Stomach (tissue), 8 donors: ENCODE measurements at regions not wholly inside any gene's neighbourhood (a gene's known extent, or its start where the extent isn't known, plus 50 kb on each side); places are given as distances from the start of the nearest gene placed in this dataset.
"Not testable (repeated sequence)": the region's sequence is repeated elsewhere in the genome, so short reads cannot be mapped to it uniquely, and the experiment has no call there.

Source experiments
- DNase-seq, 2 donors: peaks; one replicate each; pipeline versions ENCODE4 v3.0.0 to v3.0.0-alpha.2; 2013 to 2019
- H3K27ac ChIP-seq, 5 donors: fragments of 200-600 bp in 4 of 5; sonication (generic) in 4 of 5; one replicate each; pipeline ENCODE4 v1.5.1; 2013 to 2019; ENCODE audit warnings: mild to moderate bottlenecking in 1 of 5, moderate library complexity in 1 of 5
- H3K27me3 ChIP-seq, 3 donors: fragments of 200-600 bp; sonication (generic); one replicate each; pipeline ENCODE4 v1.5.1; 2017 to 2019; ENCODE audit warnings: mixed run types in 1 of 3
- H3K36me3 ChIP-seq, 4 donors: fragments of 200-600 bp; sonication (generic); 1 replicate in 3 of 4; 2 replicates in 1 of 4; pipeline ENCODE4 v1.5.1; 2016 to 2019
- H3K4me1 ChIP-seq, 4 donors: fragments of 200-600 bp; sonication (generic); one replicate each; pipeline ENCODE4 v1.5.1; 2016 to 2019
- H3K4me3 ChIP-seq, 4 donors: fragments of 200-600 bp; sonication (generic) in 3 of 4; one replicate each; pipeline ENCODE4 v1.5.1; 2016 to 2019; ENCODE audit warnings: mild to moderate bottlenecking in 1 of 4
- H3K9me3 ChIP-seq, 4 donors: fragments of 200-600 bp; sonication (generic); one replicate each; pipeline ENCODE4 v1.5.1; 2016 to 2019
- CTCF ChIP-seq, 7 experiments: fragments of 450-650 bp in 4 of 7; fragments of 200-600 bp in 3 of 7; sonication (generic) in 3 of 7; IDR thresholded peaks; one replicate each; pipeline ENCODE4 v1.5.1; 2016 to 2019; ENCODE audit warnings: antibody characterized with exemption in 7 of 7, control low read depth in 2 of 7, mild to moderate bottlenecking in 1 of 7
- EP300 ChIP-seq: sonication (generic); formaldehyde crosslinking; IDR thresholded peaks from one replicate; pipeline ENCODE4 v1.6.1; 2017; ENCODE audit warnings: antibody characterized with exemption
- POLR2A ChIP-seq, 4 donors: fragments of 450-650 bp; IDR thresholded peaks; one replicate each; pipeline ENCODE4 v1.6.1; 2016; ENCODE audit warnings: antibody characterized with exemption in 4 of 4, control low read depth in 2 of 4, mild to moderate bottlenecking in 1 of 4, moderate library complexity in 1 of 4
- POLR2AphosphoS5 ChIP-seq, 3 donors: sonication (generic); formaldehyde crosslinking; IDR thresholded peaks; one replicate each; pipeline ENCODE4 v1.6.1; 2016; ENCODE audit warnings: antibody characterized with exemption in 3 of 3
- WGBS, 5 donors: extraction: QIAGEN DNeasy Blood & Tissue Kit in 3 of 5; methylation state at CpG; one replicate each; pipeline versions ENCODE4 v1.1.5 to v1.1.7; 2013 to 2018; 5-methylcytosine and 5-hydroxymethylcytosine counted together
- intact Hi-C: fragments of 100-400 bp; cut with DNase I; formaldehyde crosslinking; loops from one replicate; pipeline ENCODE4 v1.15.1; 2023; ENCODE audit warnings: low total_unique reads
- donor health status: healthy with polysubstance abuse.
- donor health status: Bipolar disorder and iron deficiency.
- donor health status: healthy.

DNA sequence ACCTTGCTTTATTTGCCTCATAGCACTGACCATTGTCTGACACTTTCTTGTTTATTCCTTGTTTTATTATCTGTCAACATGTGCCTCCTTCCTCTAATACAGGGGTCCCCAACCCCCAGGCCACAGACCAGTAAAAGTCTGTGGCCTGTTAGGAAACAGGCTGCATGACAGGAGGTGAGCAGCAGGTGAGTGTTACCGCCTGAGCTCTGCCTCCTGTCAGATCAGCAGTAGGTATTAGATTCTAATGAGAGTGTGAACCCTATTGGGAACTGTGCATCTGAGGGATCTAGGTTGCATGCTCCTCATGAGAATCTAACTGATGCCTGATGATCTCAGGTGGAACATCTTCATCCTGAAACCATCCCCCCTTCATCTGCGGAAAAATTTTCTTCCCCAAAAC is 228.0 kb downstream of the HINT1 start:
- Histone ChIP-seq H3K27me3 (no peaks in the 10 kb centered on the region), H3K36me3 (no peaks in the 10 kb centered on the region), H3K4me3 (no peak overlapping the region), H3K4me1 (no peaks in the 10 kb centered on the region), H3K27ac (no peak overlapping the region), H3K9me3 (peaks cover 0 to 7% (median 0%) of the 10 kb centered on the region in 4 donors)
- WGBS, 5 donors = 78 to 85% (median 83%) methylated on average over 2 of the region's 2 CpGs
- DNase-seq = no peak
- intact Hi-C loops = no loop called here
- TF ChIP-seq CTCF (IDR thresholded peaks at IDR 0.05) = no peak

DNA sequence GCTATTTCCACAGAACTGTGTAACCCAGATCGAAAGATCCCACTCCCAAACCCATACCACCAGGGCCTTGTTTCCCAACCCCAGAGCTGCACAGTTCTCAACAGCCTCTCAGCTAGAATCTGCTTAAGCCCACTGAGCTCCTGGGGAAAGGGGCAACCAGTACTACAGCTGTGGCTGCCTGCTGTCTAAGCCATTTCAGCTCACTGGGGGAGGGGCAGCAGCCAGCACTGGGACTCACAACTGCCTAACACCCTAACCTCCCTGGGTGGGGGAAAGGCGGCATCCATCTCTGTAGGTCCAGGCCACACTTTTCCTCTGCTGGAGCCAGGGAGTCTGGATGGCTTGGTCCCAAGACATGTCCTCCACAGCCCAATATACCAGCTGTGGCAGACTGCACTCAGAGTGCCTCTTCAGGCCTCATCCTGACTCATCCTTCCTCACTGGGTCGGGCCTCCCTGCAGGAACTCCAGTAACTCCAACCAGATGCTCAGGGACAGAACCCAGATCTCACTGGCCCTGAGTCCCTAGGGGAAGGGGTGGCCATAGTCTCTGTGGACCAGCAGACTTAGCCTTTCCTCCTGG is 241.4 kb downstream of the HINT1 start:
- Histone ChIP-seq H3K9me3 (no peaks in the 10 kb centered on the region), H3K27me3 (no peaks in the 10 kb centered on the region), H3K36me3 (no peaks in the 10 kb centered on the region), H3K27ac (no peak overlapping the region), H3K4me3 (no peak overlapping the region), H3K4me1 (no peaks in the 10 kb centered on the region)
- TF ChIP-seq CTCF (IDR thresholded peaks at IDR 0.05) (no peak), POLR2A (IDR thresholded peaks at IDR 0.05) (no peak), EP300 (no peak), POLR2AphosphoS5 (IDR thresholded peaks at IDR 0.05) (no peak)
- WGBS, 5 donors = 81 to 95% (median 88%) methylated on average over 2 to 3 of the region's 3 CpGs
- DNase-seq = no peak
- intact Hi-C loops = no loop called here

GRCh38 chr5:130912088-130912487 is 253.0 kb downstream of the HINT1 start:
- Histone ChIP-seq H3K9me3 (peaks cover 0 to 13% (median 0%) of the 10 kb centered on the region in 4 donors), H3K36me3 (no peaks in the 10 kb centered on the region), H3K27me3 (no peaks in the 10 kb centered on the region), H3K27ac (no peak overlapping the region), H3K4me1 (no peaks in the 10 kb centered on the region), H3K4me3 (no peak overlapping the region)
- intact Hi-C loops = no loop called here
- no peak for TF ChIP-seq CTCF (IDR thresholded peaks at IDR 0.05)
- no peak for TF ChIP-seq POLR2AphosphoS5 (IDR thresholded peaks at IDR 0.05)
- TF ChIP-seq EP300 = no peak
- no peak for TF ChIP-seq POLR2A (IDR thresholded peaks at IDR 0.05)
- DNase-seq = no peak

- WGBS, 5 donors = 78 to 86% (median 84%) methylated on average over 3 of the region's 3 CpGs
- H3K27me3 ChIP-seq = no peaks in the 10 kb centered on the region
- H3K9me3 ChIP-seq = peaks cover 0 to 21% (median 0%) of the 10 kb centered on the region in 4 donors
- TF ChIP-seq POLR2A (IDR thresholded peaks at IDR 0.05) (no peak), POLR2AphosphoS5 (IDR thresholded peaks at IDR 0.05) (no peak), EP300 (no peak), CTCF (IDR thresholded peaks at IDR 0.05) (no peak)
- H3K36me3 ChIP-seq = no peaks in the 10 kb centered on the region
- intact Hi-C loops = no loop called here
- H3K4me1 ChIP-seq = no peaks in the 10 kb centered on the region
- no peak for DNase-seq
- no peak overlapping the region for H3K27ac ChIP-seq
- no peak overlapping the region for H3K4me3 ChIP-seq
Measured at GRCh38 chr5:130908186-130908585, 256.9 kb downstream of the HINT1 start.

DNA sequence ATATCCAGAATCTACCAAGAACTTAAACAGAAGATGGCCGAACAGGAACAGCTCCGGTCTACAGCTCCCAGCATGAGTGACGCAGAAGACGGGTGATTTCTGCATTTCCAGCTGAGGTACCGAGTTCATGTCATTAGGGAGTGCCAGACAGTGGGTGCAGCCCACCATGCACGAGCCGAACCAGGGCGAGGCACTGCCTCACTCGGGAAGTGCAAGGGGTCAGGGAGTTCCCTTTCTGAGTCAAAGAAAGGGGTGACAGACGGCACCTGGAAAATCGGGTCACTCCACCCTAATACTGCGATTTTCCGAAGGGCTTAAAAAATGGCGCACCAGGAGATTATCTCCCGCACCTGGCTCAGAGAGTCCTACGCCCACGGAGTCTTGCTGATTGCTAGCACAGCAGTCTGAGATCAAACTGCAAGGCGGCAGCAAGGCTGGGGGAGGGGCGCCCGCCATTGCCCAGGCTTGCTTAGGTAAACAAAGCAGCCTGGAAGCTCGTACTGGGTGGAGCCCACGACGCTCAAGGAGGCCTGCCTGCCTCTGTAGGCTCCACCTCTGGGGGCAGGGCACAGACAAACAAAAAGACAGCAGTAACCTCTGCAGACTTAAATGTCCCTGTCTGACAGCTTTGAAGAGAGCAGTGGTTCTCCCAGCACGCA is 267.4 kb downstream of the HINT1 start:
- H3K4me3 ChIP-seq = peak overlapping the region in 2 of 4 donors; percentile 7 to 22
- DNase-seq, intact Hi-C loops, H3K4me1 ChIP-seq, H3K27ac ChIP-seq, H3K36me3 ChIP-seq, H3K27me3 ChIP-seq, H3K9me3 ChIP-seq: not testable (repeated sequence)
- 50 to 77% (median 60%) methylated on average over 20 to 24 of the region's 24 CpGs for WGBS, 5 donors

DNA sequence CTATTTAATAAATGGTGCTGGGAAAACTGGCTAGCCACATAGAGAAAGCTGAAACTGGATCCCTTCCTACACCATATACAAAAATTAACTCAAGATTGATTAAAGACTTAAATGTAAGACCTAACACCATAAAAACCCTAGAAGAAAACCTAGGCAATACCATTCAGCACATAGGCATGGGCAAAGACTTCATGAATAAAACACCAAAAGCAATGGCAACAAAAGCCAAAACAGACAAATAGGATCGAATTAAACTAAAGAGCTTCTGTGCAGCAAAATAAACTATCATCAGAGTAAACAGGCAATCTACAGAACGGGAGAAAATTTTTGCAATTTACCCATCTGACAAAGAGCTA is 267.9 kb downstream of the HINT1 start:
- H3K27me3 ChIP-seq, H3K27ac ChIP-seq, H3K36me3 ChIP-seq, H3K4me1 ChIP-seq, H3K4me3 ChIP-seq, H3K9me3 ChIP-seq, intact Hi-C loops, DNase-seq: not testable (repeated sequence)
- WGBS, 5 donors = 73 to 89% (median 83%) methylated on average over 2 of the region's 2 CpGs
